K562 (cell line): ENCODE measurements at regions not wholly inside any gene's neighbourhood (a gene's known extent, or its start where the extent isn't known, plus 50 kb on each side); places are given as distances from the start of the nearest gene placed in this dataset.

Experiments
- CEBPB ChIP-seq: fragments of 450-650 bp; IDR thresholded peaks from 2 replicates; pipeline ENCODE4 v1.6.1; 2016; ENCODE audit warnings: missing genetic modification characterization, missing compliant biosample characterization
- CTCF ChIP-seq, 3 experiments: IDR thresholded peaks in 2 of 3; conservative IDR thresholded peaks in 1 of 3; 2 replicates each; pipeline ENCODE4 v1.5.1; 2011 to 2012; ENCODE audit warnings: low read length in 3 of 3, mild to moderate bottlenecking in 3 of 3, control low read depth in 2 of 3, improper control_type of control experiment in 1 of 3, inconsistent platforms in 1 of 3, low read depth in 1 of 3, mixed read lengths in 1 of 3, moderate library complexity in 1 of 3; ENCODE audit not compliant: insufficient read depth in 2 of 3
- NFATC3 ChIP-seq: fragments of 450-650 bp; IDR thresholded peaks from 2 replicates; pipeline ENCODE4 v1.6.1; 2017; ENCODE audit warnings: mild to moderate bottlenecking
- ZNF384 ChIP-seq: IDR thresholded peaks from 2 replicates; pipeline ENCODE4 v1.6.1; 2012; ENCODE audit warnings: low read depth, low read length, improper control_type of control experiment
- ZNF780A ChIP-seq: fragments of 250-450 bp; sonication (Bioruptor Pico); IDR thresholded peaks from 2 replicates; pipeline ENCODE4 v1.5.0; 2021; ENCODE audit warnings: mild to moderate bottlenecking

- no peak for TF ChIP-seq CEBPB
- no peak for TF ChIP-seq ZNF384
- TF ChIP-seq ZNF780A (CRISPR knock-in tag): no peak
- no peak for TF ChIP-seq NFATC3
- no peak for TF ChIP-seq CTCF (IDR thresholded peaks at IDR 0.05 in 2 of 3, conservative IDR thresholded peaks at IDR 0.05 in 1 of 3; ENCODE audit: insufficient read depth in 2 of 3, low read depth in 1 of 3, low read length in 3 of 3)
Measured at GRCh38 chr14:55837467-55837866, 257.5 kb downstream of the KTN1 start.
